Suprapubic skin (tissue), 4 donors: ENCODE measurements at regions not wholly inside any gene's neighbourhood (a gene's known extent, or its start where the extent isn't known, plus 50 kb on each side); places are given as distances from the start of the nearest gene placed in this dataset.

Experiments used
- EP300 ChIP-seq: sonication (generic); formaldehyde crosslinking; IDR thresholded peaks from one replicate; pipeline ENCODE4 v1.6.1; 2017; ENCODE audit warnings: antibody characterized with exemption
- POLR2A ChIP-seq, 2 donors: fragments of 450-650 bp; IDR thresholded peaks; one replicate each; pipeline ENCODE4 v1.6.1; 2017; ENCODE audit warnings: antibody characterized with exemption in 2 of 2, mild to moderate bottlenecking in 2 of 2, moderate library complexity in 2 of 2
- POLR2AphosphoS5 ChIP-seq, 3 donors: sonication (generic); formaldehyde crosslinking; IDR thresholded peaks; one replicate each; pipeline ENCODE4 v1.6.1; 2017; ENCODE audit warnings: antibody characterized with exemption in 3 of 3
- TF ChIP-seq, protein P1 (sequence below), 2 donors: fragments of 200-600 bp in 1 of 2; fragments of 450-650 bp in 1 of 2; sonication (generic) in 1 of 2; IDR thresholded peaks; one replicate each; pipeline ENCODE4 v1.5.1; 2016 to 2019; ENCODE audit warnings: antibody characterized with exemption in 2 of 2, mild to moderate bottlenecking in 1 of 2, moderate library complexity in 1 of 2

DNA sequence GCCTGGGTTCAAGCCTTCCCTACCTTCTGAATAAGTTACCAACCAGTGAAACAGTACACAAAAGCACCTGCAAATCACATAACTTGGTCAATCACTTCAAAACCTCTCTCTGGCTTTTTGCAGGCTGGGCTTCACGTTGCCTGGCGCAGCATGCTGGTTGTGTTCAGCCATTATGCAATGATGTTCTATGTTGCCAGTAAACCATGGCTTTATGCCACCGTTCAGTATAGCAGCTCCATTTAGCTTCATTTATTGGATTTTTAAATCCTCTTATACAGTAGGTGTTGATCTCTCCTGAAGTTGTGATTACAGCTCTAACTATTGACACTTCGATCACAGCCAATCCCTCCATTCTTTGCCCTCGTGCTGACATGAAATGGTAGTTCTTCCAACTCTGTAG is 233.6 kb upstream of the PTBP2 start:
- TF ChIP-seq, protein P1, sequence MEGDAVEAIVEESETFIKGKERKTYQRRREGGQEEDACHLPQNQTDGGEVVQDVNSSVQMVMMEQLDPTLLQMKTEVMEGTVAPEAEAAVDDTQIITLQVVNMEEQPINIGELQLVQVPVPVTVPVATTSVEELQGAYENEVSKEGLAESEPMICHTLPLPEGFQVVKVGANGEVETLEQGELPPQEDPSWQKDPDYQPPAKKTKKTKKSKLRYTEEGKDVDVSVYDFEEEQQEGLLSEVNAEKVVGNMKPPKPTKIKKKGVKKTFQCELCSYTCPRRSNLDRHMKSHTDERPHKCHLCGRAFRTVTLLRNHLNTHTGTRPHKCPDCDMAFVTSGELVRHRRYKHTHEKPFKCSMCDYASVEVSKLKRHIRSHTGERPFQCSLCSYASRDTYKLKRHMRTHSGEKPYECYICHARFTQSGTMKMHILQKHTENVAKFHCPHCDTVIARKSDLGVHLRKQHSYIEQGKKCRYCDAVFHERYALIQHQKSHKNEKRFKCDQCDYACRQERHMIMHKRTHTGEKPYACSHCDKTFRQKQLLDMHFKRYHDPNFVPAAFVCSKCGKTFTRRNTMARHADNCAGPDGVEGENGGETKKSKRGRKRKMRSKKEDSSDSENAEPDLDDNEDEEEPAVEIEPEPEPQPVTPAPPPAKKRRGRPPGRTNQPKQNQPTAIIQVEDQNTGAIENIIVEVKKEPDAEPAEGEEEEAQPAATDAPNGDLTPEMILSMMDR (IDR thresholded peaks at IDR 0.05), result no peak
- TF ChIP-seq POLR2A (IDR thresholded peaks at IDR 0.05), result no peak
- TF ChIP-seq POLR2AphosphoS5 (IDR thresholded peaks at IDR 0.05), result no peak
- no peak for TF ChIP-seq EP300
